HFF-Myc (cell line): ENCODE measurements at regions not wholly inside any gene's neighbourhood (a gene's known extent, or its start where the extent isn't known, plus 50 kb on each side); places are given as distances from the start of the nearest gene placed in this dataset.

Experiments used
- DNase-seq: peaks from one replicate; pipeline ENCODE4 v3.0.0-alpha.2; 2011; ENCODE audit warnings: low read depth; ENCODE audit errors: extremely low read depth
- H3K4me3 ChIP-seq: replicated peaks from 2 replicates; pipeline ENCODE4 v1.5.1; 2011; ENCODE audit warnings: low read depth, mild to moderate bottlenecking, control low read depth, low read length
- TF ChIP-seq, protein P1 (sequence below): IDR thresholded peaks from 2 replicates; pipeline ENCODE4 v1.5.1; 2012; ENCODE audit warnings: mild to moderate bottlenecking, low read depth, low read length, control low read depth; ENCODE audit errors: missing control alignments

DNA sequence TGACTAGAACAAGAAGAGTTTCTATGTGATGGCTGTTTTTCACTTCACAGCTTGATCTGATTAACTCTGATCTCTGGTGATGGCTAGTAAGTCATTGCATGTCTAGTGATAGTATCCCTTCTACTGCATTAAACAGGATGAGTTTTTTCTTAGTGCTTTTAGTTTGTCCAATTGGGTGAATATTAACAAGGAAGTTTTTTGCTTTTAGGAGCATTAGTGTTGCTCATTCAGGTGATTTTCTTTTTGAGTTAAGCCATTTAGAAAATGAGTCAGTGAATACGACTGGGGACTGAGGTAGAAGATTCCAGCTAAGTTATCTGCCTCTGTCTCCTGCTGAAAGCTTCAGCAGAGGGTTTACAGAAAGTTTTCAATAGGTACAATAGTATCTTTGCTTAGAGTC lies 306.7 kb downstream of the PIK3C3 start:
- TF ChIP-seq, protein P1, sequence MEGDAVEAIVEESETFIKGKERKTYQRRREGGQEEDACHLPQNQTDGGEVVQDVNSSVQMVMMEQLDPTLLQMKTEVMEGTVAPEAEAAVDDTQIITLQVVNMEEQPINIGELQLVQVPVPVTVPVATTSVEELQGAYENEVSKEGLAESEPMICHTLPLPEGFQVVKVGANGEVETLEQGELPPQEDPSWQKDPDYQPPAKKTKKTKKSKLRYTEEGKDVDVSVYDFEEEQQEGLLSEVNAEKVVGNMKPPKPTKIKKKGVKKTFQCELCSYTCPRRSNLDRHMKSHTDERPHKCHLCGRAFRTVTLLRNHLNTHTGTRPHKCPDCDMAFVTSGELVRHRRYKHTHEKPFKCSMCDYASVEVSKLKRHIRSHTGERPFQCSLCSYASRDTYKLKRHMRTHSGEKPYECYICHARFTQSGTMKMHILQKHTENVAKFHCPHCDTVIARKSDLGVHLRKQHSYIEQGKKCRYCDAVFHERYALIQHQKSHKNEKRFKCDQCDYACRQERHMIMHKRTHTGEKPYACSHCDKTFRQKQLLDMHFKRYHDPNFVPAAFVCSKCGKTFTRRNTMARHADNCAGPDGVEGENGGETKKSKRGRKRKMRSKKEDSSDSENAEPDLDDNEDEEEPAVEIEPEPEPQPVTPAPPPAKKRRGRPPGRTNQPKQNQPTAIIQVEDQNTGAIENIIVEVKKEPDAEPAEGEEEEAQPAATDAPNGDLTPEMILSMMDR, result no peak
- no peak overlapping the region for H3K4me3 ChIP-seq
- DNase-seq, result no peak

DNA sequence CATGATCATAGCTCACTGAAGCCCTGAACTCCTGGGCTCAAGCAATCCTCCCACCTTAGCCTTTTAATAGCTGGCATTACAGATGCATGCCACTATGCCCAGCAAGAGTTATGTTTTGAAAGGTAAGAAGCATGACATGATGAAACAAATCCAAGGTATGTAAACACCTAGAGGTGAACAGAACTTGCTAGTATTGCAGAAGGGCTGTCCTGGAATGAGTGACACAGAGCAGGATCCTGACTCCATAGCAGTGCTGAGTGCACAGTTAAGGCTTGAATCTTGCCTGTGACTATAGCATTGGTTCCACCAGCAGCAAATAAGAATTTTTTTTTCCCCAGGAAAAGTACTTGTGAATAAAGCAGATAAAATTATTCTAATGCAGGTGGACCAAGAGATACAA lies 309.5 kb downstream of the PIK3C3 start:
- TF ChIP-seq, protein P1, result no peak
- DNase-seq, result no peak
- no peak overlapping the region for H3K4me3 ChIP-seq

DNA sequence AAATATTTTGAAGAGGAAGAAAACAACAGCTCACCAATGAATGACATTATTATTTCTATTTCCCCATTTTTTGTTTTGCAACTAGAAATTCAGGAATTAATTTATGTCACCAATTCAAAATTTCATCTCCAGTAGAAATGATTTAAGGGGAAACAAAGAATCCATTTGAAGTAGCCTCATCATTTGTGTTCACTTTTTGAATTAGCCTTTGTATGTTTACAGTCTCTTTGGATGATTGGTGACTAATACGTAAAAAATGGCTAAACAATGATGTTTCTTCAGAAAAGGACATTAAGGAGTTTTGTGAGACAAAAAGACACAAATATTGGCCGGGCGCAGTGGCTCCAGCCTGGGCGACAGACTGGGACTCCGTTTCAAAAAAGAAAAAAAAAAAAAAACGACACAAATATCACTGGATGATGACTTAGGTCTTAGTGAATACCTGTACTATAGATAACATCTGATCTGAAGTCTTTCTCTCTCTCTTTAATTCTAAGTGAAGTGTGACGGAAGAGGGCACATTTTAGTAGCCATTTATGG lies 313.2 kb downstream of the PIK3C3 start:
- no peak for DNase-seq
- TF ChIP-seq, protein P1, result no peak
- no peak overlapping the region for H3K4me3 ChIP-seq

DNA sequence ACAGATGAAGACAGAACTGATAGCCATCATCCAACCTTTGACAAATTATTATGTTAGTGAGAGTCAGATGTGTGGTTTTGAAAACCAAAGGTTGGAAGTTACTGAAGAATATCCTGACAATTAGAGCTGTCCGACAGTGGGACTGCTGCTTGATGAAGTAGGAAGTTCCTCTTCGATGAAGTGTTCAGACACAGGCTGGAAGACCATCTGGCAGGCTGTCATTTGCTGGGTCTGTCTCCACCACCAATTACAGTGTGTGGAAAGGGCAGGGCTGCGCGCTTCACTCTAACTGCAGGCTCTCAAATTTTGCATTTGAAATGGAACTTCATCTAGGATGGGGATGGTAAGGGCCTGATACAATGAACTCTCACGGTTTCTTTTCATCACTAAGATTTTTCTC lies 313.8 kb downstream of the PIK3C3 start:
- DNase-seq, result no peak
- H3K4me3 ChIP-seq, result no peak overlapping the region
- TF ChIP-seq, protein P1, result no peak

DNA sequence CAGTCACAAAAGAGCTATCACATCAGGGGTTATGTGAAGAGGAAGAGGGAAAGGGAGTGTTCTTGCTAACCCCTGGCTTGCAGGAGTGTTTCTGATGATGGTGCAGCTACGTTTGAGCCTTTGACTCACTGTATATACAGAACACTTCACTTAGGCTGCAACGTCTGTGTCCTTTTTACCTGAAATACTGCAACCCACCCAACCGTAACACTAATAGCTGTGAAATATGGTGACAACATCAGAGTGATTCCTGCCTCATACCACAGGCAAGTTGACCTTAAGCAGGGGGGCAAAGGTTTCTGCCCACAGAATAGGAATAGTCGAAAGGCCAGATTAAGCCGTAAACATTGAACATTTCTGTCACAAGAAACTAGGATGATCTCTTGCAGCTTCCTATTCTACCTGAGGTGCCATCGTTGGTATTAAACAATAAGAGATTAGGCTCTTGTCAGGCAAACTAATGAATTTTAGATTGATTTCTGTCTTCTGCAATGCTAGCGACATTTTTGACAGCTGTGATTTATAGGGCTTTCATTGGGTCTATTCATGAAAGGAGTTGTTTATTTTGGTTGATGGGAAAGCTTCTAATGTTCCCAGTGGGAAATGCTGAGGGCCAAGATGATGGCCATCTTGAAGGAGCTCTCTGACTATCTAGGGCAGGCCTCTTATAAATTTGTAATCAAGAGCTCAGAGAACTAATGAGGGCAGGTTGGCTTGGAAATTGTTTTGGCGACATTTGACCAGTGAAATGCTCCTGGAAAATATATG lies 316.8 kb downstream of the PIK3C3 start:
- no peak for DNase-seq
- TF ChIP-seq, protein P1, result no peak
- no peak overlapping the region for H3K4me3 ChIP-seq

DNA sequence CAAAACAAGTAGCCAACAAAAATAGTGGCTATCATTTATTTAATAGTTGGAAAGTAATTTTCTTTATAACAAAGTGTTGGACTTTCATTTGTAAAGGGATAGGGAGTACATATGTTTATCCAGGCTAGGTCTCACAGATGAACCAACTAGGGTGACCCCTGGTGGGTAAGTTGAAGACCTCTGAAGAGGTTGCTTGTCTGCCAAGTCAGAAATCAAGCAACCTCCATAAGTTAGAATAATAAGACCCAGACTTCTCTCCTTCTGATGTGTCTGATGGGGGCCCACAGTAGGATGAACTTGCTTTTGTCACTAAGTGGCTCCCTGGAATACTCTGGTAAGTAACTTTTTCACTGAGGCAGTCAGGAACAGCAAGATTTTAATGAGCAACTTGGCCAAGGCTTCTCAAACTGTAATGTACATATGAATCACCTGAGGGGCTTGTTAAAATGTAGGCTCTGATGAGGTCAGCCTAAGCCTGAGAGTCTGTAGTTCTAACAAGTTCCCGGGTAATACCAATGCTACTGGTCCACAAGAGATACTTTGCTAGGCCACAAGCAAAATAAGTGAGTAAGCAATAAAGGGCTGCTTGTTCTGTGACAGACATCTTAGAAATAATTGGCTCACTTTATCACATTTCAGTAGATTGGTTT lies 319.6 kb downstream of the PIK3C3 start:
- TF ChIP-seq, protein P1, result peak; percentile 20
- no peak overlapping the region for H3K4me3 ChIP-seq
- peak; percentile 4 for DNase-seq

DNA sequence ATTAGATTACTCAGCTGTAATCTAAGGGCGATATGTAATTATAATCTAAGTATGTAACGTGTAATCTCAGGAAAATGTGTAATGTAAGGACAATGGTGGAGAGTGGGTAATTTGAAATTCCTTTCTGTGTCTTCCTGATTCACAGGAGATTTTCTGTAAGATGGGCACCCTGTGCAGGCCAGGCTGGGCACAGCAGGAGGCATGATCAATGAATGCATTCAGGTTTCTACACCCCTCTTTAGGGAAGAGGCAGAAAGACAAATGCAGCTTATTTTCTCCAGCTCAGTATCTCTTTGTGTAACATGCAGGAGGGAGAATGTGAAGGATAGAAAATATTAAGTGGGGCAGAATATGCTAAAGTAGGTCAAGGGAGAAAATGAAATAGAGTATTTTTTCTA lies 320.1 kb downstream of the PIK3C3 start:
- H3K4me3 ChIP-seq, result no peak overlapping the region
- DNase-seq, result no peak
- TF ChIP-seq, protein P1, result no peak
